OCI-LY7 (cell line): ENCODE measurements at regions not wholly inside any gene's neighbourhood (a gene's known extent, or its start where the extent isn't known, plus 50 kb on each side); places are given as distances from the start of the nearest gene placed in this dataset.

Source experiments
- CTCF ChIP-seq: fragments of 200-600 bp; sonication (generic); conservative IDR thresholded peaks from 2 replicates; pipeline ENCODE4 v1.5.1; 2014; ENCODE audit warnings: mild to moderate bottlenecking, antibody characterized with exemption, low read length, moderate library complexity, mixed read lengths
- EZH2phosphoT487 ChIP-seq: fragments of 200-600 bp; sonication (generic); IDR thresholded peaks from 2 replicates; pipeline ENCODE4 v1.6.1; 2018; ENCODE audit warnings: low read depth, borderline replicate concordance, mild to moderate bottlenecking, mixed run types, antibody characterized with exemption, low read length, moderate library complexity, mixed read lengths

GRCh38 chr20:50435397-50436051 lies 74.7 kb upstream of the PTPN1 start:
- TF ChIP-seq CTCF = no peak
- no peak for TF ChIP-seq EZH2phosphoT487
